GM21786 (cell line): ENCODE measurements at regions not wholly inside any gene's neighbourhood (a gene's known extent, or its start where the extent isn't known, plus 50 kb on each side); places are given as distances from the start of the nearest gene placed in this dataset.

Source experiments
- ATAC-seq: cut with Tn5 transposase; IDR thresholded peaks from one replicate; pipeline ENCODE4 v1.9.1; 2021; ENCODE audit not compliant: unreplicated experiment

DNA sequence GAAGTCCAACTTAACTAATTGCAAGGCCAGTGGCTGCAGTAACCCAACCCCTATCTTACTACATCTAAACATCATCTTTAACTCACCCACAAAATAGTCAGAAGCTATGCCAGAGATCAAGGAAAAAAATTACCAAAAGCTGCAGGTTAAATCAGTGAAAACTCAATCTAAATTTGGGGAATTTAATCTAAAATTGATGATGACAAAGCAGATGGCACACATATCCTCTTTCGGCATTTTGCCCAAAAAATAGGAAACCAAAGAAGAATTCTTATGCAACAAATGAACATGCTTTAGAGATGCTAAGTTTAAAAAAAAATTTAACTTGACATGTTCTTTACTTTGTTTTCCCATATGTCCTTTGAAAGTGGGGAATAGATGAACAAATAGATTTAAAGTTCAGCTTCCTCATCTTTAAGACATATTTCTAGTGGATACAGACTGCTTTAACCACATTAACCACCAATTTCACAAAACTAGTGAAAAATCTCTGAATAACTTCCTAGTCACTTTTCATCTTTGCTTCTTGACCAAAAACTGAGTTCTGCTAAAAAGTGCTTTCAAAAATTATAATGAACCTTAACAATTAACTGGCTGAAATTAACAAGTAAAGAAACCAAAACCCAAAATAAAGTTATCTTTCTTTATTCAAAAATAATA, 74.3 kb upstream of the CCDC150 start:
- no peak for ATAC-seq

DNA sequence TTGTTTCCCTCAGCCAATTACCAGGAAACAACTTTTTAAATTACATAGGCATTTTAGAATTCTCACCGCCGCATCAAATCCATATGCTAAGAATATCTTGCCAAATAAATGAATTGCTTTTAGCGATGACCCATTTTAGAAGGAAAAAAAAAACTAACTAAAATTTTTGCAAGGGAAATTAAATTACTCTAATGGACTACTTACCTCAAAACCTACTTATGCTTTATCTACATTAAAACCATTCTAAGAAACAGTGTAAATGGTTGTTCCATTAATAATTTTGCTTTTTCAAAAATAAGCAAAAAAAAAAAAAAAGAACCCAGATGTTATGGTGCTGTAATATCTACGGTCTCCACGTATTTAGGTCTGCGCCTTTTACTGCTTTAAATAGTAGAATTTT, 73.5 kb upstream of the CCDC150 start:
- no peak for ATAC-seq

DNA sequence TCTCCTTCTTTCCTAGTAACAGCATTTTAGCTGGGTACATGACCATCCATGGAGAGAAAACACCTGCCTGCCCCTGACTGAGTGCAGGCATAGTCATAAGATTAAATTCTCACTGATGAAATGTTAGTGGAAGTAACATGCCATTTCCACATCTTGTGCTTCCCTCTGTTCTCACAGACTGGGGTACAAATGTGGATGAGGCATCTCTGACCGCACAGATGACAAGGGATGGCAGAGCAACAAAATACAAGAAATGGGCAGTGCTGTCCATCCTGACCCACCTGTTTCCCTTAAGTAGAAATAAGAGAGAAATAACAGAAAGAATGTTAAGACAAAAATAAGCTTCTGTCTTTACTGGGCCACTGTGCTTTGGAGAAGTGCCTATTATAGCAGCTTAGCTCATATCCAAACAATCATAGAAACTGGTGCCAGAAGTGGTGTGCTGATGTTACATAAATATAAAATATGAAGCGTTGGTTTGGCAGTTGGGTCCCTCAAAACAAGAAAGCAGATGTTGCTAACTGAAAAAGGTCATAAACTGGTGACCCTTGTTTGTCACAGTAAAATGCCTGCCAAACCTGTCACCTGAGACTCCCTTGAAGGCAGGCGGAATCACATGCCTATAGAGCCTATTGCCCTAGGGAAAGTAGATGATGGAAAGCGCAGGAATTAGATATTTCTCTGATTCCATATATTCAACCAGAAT, 72.4 kb upstream of the CCDC150 start:
- no peak for ATAC-seq

DNA sequence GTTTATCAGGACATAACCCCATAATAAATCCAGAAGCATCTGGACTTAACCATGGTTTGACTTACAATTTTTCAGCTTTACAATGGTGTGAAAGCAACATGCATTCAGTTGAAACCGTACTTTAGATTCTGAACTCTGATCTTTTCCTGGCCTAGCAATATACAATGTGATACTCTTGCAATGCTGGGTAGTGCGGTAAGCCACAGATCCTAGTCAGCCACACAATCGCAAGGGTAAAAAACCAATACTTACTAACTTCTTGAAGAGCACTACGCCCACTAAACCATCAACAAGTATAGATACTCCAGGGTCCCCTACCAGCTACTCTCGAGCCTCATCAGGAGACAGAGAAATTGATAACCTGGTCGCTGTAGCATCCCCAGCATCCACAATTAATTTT, 71.0 kb upstream of the CCDC150 start:
- ATAC-seq = no peak

GRCh38 chr2:196584903-196585302, 54.6 kb upstream of the CCDC150 start:
- ATAC-seq = no peak

DNA sequence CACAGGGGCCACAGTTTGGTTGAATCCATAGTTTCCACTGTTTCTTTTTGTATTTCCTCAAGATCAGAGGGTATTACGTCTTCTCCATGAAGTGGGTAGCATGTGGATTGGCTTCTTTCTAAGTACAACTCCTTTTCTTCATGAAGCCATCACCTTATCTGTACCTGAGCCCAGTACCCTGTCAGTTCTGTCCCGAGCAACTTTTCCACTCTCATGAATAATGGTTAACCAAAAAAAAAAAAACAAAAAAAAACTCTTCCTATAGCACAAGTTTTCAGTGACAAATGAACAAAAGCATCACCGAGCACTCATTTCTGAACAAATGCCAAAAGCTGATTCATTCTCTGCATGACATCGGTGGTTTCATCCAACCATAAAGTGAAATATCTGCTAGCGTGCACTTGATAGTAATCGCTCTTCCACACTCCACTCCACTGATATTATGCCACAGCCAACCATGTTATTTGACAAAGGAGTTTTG, 53.0 kb upstream of the CCDC150 start:
- no peak for ATAC-seq

- ATAC-seq = no peak
Observed at GRCh38 chr2:196587056-196587455, 52.5 kb upstream of the CCDC150 start.

- no peak for ATAC-seq
Observed at GRCh38 chr2:196587739-196588138, 51.8 kb upstream of the CCDC150 start.

- ATAC-seq = no peak
Observed at GRCh38 chr2:196589419-196589818, 50.1 kb upstream of the CCDC150 start.
